ENCODE measurements at regions not wholly inside any gene's neighbourhood (a gene's known extent, or its start where the extent isn't known, plus 50 kb on each side); places are given as distances from the start of the nearest gene placed in this dataset.
"Not testable (repeated sequence)": the region's sequence is repeated elsewhere in the genome, so short reads cannot be mapped to it uniquely, and the experiment has no call there.

GRCh38 chr17:63291258-63291657 is 154.8 kb downstream of the CYB561 start:
- peaks cover 20% of the 10 kb centered on the region for H3K4me1 ChIP-seq
- in situ Hi-C loops (cut with MboI; ENCODE audit: low sequenced_read_pairs), result no loop called here
- peaks cover 7% of the 10 kb centered on the region for H3K36me3 ChIP-seq (replicated peaks)
- DNase-seq (ENCODE audit: low spot score in 2 of 2), result no peak
- H3K9me3 ChIP-seq, result 0 out of 2 replicates have a peak, but pooled peaks cover 4% of the 10 kb centered on the region
- H3K27me3 ChIP-seq (ENCODE audit: low read depth), result no peaks in the 10 kb centered on the region
- H3K4me3 ChIP-seq, result no peak overlapping the region

- Histone ChIP-seq H3K4me3 (no peak overlapping the region), H3K9me3 (no peaks in the 10 kb centered on the region), H3K36me3 (replicated peaks) (peaks cover 7% of the 10 kb centered on the region), H3K27me3 (ENCODE audit: low read depth) (no peaks in the 10 kb centered on the region), H3K4me1 (peaks cover 20% of the 10 kb centered on the region)
- no peak for DNase-seq (ENCODE audit: low spot score in 2 of 2)
- in situ Hi-C loops (cut with MboI; ENCODE audit: low sequenced_read_pairs), result no loop called here
Measured at GRCh38 chr17:63292421-63292820, 153.7 kb downstream of the CYB561 start.

DNA sequence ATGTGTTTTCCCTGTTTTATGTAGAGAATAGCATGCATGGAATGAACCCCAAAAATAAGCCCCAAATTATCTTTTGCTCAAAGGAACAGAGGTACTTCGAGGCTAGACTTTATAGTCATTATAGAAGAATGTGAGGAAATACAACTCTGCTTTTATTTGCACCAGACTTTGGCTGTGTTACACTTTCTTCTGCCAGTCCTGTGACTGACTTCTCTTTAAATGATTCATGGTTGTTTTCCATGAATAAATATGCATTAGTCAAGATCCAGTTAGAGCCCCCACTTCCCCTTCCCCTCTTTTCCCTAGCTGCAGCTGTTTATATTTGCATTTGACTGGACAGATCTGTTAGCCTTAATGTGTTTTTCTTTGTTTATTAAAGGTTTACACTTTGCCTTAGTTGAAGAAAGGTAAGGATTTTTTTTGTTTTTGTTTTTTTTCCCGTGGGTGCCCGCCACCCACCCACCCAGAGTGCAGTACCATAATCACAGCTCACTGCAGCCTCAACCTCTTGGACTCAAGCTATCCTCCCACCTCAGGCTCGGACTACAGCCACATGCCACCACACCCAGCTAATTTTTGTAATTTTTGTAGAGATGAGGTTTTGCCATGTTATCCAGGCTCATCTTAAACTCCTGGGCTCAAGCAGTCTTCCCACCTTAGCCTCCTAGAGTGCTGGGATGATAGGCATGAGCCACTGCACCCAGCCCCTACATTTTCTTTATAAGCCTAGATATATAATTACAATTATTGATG is 152.6 kb downstream of the CYB561 start:
- no peak overlapping the region for H3K4me3 ChIP-seq
- DNase-seq (ENCODE audit: low spot score in 2 of 2), result no peak
- H3K36me3 ChIP-seq (replicated peaks), result peaks cover 7% of the 10 kb centered on the region
- in situ Hi-C loops (cut with MboI; ENCODE audit: low sequenced_read_pairs), result no loop called here
- no peaks in the 10 kb centered on the region for H3K27me3 ChIP-seq (ENCODE audit: low read depth)
- H3K4me1 ChIP-seq, result peaks cover 20% of the 10 kb centered on the region
- H3K9me3 ChIP-seq, result no peaks in the 10 kb centered on the region

GRCh38 chr17:63294776-63295175 is 151.3 kb downstream of the CYB561 start:
- Histone ChIP-seq H3K27me3 (ENCODE audit: low read depth) (no peaks in the 10 kb centered on the region), H3K4me1 (peaks cover 15% of the 10 kb centered on the region), H3K4me3 (no peak overlapping the region), H3K36me3 (replicated peaks) (peaks cover under 1% of the 10 kb centered on the region), H3K9me3 (no peaks in the 10 kb centered on the region)
- in situ Hi-C loops (cut with MboI; ENCODE audit: low sequenced_read_pairs), result no loop called here
- DNase-seq (ENCODE audit: low spot score in 2 of 2), result no peak

- H3K9me3 ChIP-seq, result no peaks in the 10 kb centered on the region
- peaks cover 10% of the 10 kb centered on the region for H3K4me1 ChIP-seq
- DNase-seq (ENCODE audit: low spot score in 2 of 2), result no peak
- in situ Hi-C loops (cut with MboI; ENCODE audit: low sequenced_read_pairs), result no loop called here
- H3K4me3 ChIP-seq, result no peak overlapping the region
- H3K27me3 ChIP-seq (ENCODE audit: low read depth), result no peaks in the 10 kb centered on the region
- H3K36me3 ChIP-seq (replicated peaks), result no peaks in the 10 kb centered on the region; the same call in 1 of the 2 replicates
Measured at GRCh38 chr17:63295288-63295687, 150.8 kb downstream of the CYB561 start.

GRCh38 chr17:63295839-63296590 is 150.1 kb downstream of the CYB561 start:
- H3K4me3 ChIP-seq, result no peak overlapping the region
- in situ Hi-C loops (cut with MboI; ENCODE audit: low sequenced_read_pairs), result no loop called here
- no peaks in the 10 kb centered on the region; the same call in 1 of the 2 replicates for H3K36me3 ChIP-seq (replicated peaks)
- no peak for DNase-seq (ENCODE audit: low spot score in 2 of 2)
- peaks cover 3% of the 10 kb centered on the region for H3K4me1 ChIP-seq
- no peaks in the 10 kb centered on the region for H3K27me3 ChIP-seq (ENCODE audit: low read depth)
- no peaks in the 10 kb centered on the region for H3K9me3 ChIP-seq

DNA sequence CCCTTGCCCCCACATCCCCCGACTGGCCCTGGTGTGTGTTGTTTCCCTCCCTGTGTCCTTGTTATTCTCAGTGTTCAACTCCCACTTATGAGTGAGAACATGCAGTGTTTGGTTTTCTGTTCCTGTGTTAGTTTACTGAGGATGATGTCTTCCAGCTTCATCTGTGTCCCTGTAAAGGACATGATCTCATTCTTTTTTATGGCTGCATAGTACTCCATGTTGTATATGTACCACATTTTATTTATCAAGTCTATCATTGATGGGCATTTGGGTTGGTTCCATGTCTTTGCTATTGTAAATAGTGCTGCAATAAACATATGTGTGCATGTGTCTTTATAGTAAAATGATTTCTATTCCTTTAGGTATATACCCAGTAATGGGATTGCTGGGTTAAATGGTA is 147.2 kb downstream of the CYB561 start:
- H3K27me3 ChIP-seq (ENCODE audit: low read depth); H3K9me3 ChIP-seq; in situ Hi-C loops (cut with MboI; ENCODE audit: low sequenced_read_pairs); H3K36me3 ChIP-seq (replicated peaks); H3K4me3 ChIP-seq; H3K4me1 ChIP-seq; DNase-seq (ENCODE audit: low spot score in 2 of 2): not testable (repeated sequence)

- Histone ChIP-seq H3K4me1 (no peaks in the 10 kb centered on the region), H3K27me3 (ENCODE audit: low read depth) (no peaks in the 10 kb centered on the region), H3K9me3 (no peaks in the 10 kb centered on the region; the same call in 1 of the 2 replicates), H3K36me3 (replicated peaks) (no peaks in the 10 kb centered on the region), H3K4me3 (no peak overlapping the region)
- in situ Hi-C loops (cut with MboI; ENCODE audit: low sequenced_read_pairs), result no loop called here
- DNase-seq (ENCODE audit: low spot score in 2 of 2), result no peak
Measured at GRCh38 chr17:63304704-63305261, 141.3 kb downstream of the CYB561 start.

- H3K36me3 ChIP-seq (replicated peaks), result no peaks in the 10 kb centered on the region
- in situ Hi-C loops (cut with MboI; ENCODE audit: low sequenced_read_pairs), result no loop called here
Measured at GRCh38 chr17:63305857-63306256, 140.2 kb downstream of the CYB561 start.

DNA sequence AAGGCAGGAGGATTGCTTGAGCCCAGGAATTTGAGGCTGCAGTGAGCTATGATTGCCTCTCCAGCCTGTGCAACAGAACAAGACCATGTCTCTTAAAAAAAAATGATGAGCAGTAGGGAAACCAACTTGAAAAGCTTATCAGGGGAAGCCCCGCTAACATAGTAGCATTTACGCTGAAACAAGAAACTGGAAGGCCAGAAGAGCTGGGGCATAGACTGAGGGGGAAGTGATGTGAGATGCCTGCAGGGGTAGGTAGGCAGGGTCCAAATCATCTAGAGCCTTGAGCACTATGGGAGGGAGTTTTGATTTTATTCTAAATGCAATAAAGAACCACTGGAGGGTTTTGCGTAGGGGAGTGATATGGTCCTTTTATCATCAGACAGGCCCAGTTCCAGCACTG is 139.3 kb downstream of the CYB561 start:
- no peak for DNase-seq (ENCODE audit: low spot score in 2 of 2)
- Histone ChIP-seq H3K4me3 (no peak overlapping the region), H3K36me3 (replicated peaks) (no peaks in the 10 kb centered on the region), H3K9me3 (no peaks in the 10 kb centered on the region; the same call in 1 of the 2 replicates), H3K4me1 (no peaks in the 10 kb centered on the region), H3K27me3 (ENCODE audit: low read depth) (no peaks in the 10 kb centered on the region)
- in situ Hi-C loops (cut with MboI; ENCODE audit: low sequenced_read_pairs), result no loop called here

More at GRCh38 chr17:63305857-63306256, 140.2 kb downstream of the CYB561 start:
- H3K27me3 ChIP-seq (ENCODE audit: low read depth), result no peaks in the 10 kb centered on the region
- no peaks in the 10 kb centered on the region; the same call in 1 of the 2 replicates for H3K9me3 ChIP-seq
- DNase-seq (ENCODE audit: low spot score in 2 of 2), result no peak
- H3K4me1 ChIP-seq, result no peaks in the 10 kb centered on the region
- H3K4me3 ChIP-seq, result no peak overlapping the region

DNA sequence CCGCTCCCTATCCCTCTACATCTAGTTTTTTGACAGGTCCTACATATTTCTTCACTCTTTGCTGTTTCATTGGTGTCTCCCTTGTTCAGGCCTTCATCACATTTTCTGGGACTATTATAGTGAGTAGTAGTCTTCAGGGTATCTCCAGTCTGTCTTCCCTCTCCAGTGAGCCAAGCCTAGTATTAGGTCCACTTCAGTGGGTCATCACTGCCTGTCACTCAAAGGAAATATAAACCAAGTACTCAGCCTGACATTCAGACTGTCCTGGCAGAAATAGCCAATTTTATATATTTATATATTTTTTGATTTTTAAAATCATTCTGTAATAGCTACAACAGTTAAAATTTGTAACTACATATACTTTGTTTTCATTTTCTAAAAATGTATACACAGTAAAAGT is 137.8 kb downstream of the CYB561 start:
- Histone ChIP-seq H3K36me3 (replicated peaks) (no peaks in the 10 kb centered on the region), H3K4me1 (no peaks in the 10 kb centered on the region), H3K9me3 (no peaks in the 10 kb centered on the region; the same call in 1 of the 2 replicates), H3K27me3 (ENCODE audit: low read depth) (no peaks in the 10 kb centered on the region), H3K4me3 (no peak overlapping the region)
- in situ Hi-C loops (cut with MboI; ENCODE audit: low sequenced_read_pairs), result no loop called here
- no peak for DNase-seq (ENCODE audit: low spot score in 2 of 2)

DNA sequence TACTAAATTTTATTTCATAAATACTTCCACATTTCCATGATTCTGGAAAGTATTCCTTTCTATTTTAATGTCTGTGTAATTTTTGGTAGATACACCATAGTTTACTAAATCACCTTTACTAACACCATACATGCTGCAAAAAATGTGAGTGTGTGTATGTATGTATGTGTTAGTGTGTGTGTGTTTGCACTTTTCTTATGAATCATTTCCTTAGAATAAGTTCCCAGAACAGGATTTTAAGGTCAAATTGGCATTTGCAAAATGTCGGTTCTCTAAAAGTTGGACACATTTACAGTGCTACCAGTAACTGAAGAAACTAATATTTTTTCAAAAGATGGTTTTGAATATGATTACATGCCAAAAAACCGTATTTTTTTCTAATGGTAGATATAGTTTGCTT is 137.1 kb downstream of the CYB561 start:
- DNase-seq (ENCODE audit: low spot score in 2 of 2), result no peak
- no peaks in the 10 kb centered on the region for H3K4me1 ChIP-seq
- no peaks in the 10 kb centered on the region; the same call in 1 of the 2 replicates for H3K36me3 ChIP-seq (replicated peaks)
- H3K4me3 ChIP-seq, result no peak overlapping the region
- H3K9me3 ChIP-seq, result no peaks in the 10 kb centered on the region; the same call in 1 of the 2 replicates
- in situ Hi-C loops (cut with MboI; ENCODE audit: low sequenced_read_pairs), result no loop called here
- no peaks in the 10 kb centered on the region for H3K27me3 ChIP-seq (ENCODE audit: low read depth)

DNA sequence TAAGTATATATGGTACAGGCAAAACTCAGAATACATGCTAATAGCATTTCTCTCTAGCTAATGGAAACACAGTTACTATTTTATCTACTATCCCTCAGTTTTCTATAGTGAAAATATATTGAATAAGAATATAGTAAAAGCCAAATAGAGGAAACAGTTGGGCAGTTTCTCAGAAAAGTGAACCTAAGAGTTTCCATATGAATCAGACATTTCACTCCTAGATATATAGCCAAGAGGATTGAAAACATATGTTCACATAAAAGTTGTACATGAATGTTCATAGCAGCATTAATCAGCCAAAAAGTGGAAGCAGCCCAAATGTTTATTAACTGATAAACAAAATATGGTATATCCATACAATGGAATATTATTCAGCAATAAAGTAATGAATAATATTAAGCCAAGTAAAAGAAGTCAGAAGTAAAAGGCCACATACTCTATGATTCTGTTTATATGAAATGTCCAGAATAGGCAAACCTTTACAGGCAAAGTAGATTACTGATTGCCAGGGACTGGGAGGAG is 134.6 kb downstream of the CYB561 start:
- H3K27me3 ChIP-seq (ENCODE audit: low read depth), result no peaks in the 10 kb centered on the region
- in situ Hi-C loops (cut with MboI; ENCODE audit: low sequenced_read_pairs), result no loop called here

GRCh38 chr17:63314761-63315160 is 131.3 kb downstream of the CYB561 start:
- H3K4me3 ChIP-seq, result no peak overlapping the region
- peaks cover 17% of the 10 kb centered on the region for H3K36me3 ChIP-seq (replicated peaks)
- DNase-seq (ENCODE audit: low spot score in 2 of 2), result no peak
- no peaks in the 10 kb centered on the region; the same call in 1 of the 2 replicates for H3K9me3 ChIP-seq
- in situ Hi-C loops (cut with MboI; ENCODE audit: low sequenced_read_pairs), result no loop called here
- H3K4me1 ChIP-seq, result no peaks in the 10 kb centered on the region
- H3K27me3 ChIP-seq (ENCODE audit: low read depth), result no peaks in the 10 kb centered on the region

More for the DNA sequence above, 134.6 kb downstream of the CYB561 start:
- H3K4me3 ChIP-seq, result no peak overlapping the region
- H3K36me3 ChIP-seq (replicated peaks), result no peaks in the 10 kb centered on the region; the same call in 1 of the 2 replicates
- no peaks in the 10 kb centered on the region; the same call in 1 of the 2 replicates for H3K9me3 ChIP-seq
- no peaks in the 10 kb centered on the region for H3K4me1 ChIP-seq
- no peak for DNase-seq (ENCODE audit: low spot score in 2 of 2)
